K562 (cell line): ENCODE measurements at regions not wholly inside any gene's neighbourhood (a gene's known extent, or its start where the extent isn't known, plus 50 kb on each side); places are given as distances from the start of the nearest gene placed in this dataset.

Source experiments
- NFIX ChIP-seq: fragments of 250-450 bp; sonication (Bioruptor Pico); IDR thresholded peaks from 2 replicates; pipeline ENCODE4 v1.4.0; 2020; ENCODE audit warnings: low read depth, mild to moderate bottlenecking, moderate library complexity
- TF ChIP-seq, protein P1 (sequence below): fragments of 450-650 bp; IDR thresholded peaks from 2 replicates; pipeline ENCODE4 v1.6.1; 2016; ENCODE audit warnings: mild to moderate bottlenecking, moderate library complexity
- TF ChIP-seq, protein P2 (sequence below): fragments of 200-600 bp; sonication (generic); IDR thresholded peaks from one replicate; pipeline ENCODE4 v1.6.1; 2012; ENCODE audit warnings: mild to moderate bottlenecking, low read depth, low read length, inconsistent platforms

DNA sequence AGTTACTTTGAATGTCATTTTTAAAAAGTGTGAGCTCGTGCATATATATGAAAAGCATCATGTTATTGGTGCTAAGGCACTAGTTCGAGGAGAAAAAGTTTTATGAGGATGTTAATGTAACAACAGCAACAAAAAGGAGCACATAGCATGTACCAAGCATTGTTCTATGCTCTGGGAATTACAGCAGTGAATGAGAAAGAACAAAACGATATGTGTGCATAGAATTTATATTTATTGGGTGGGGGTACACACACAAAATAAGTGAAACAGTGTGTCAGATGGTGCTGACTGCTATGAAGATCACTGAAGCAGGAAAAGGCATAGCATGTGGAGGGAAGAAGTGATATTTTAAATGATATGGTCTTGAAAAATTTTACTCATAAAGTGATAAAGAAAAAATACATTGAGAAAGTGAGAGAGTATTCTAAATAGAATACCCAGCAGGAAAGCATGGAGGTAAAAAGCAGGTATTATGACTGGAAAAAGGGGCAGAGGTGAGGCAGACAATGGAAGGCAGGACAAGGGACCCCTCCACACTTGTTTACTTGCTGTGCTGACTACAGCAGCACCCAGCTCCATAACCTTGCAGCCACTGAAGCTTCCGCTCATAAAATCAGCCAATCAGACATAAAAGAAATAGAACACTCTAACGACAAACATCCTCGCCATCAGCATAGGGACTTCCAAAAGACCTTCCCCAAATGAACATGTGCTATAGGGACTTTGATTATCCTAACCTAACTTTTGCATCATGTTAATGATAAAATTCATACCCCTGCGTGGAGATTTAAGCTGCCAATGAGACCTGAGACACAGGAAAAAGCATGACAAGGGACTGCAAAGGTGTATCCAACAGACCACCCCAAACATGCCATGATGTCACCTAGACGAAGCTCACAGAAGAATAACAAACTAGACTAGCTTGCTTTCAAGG is 119.9 kb downstream of the HFE start (continued):
- TF ChIP-seq, protein P1, sequence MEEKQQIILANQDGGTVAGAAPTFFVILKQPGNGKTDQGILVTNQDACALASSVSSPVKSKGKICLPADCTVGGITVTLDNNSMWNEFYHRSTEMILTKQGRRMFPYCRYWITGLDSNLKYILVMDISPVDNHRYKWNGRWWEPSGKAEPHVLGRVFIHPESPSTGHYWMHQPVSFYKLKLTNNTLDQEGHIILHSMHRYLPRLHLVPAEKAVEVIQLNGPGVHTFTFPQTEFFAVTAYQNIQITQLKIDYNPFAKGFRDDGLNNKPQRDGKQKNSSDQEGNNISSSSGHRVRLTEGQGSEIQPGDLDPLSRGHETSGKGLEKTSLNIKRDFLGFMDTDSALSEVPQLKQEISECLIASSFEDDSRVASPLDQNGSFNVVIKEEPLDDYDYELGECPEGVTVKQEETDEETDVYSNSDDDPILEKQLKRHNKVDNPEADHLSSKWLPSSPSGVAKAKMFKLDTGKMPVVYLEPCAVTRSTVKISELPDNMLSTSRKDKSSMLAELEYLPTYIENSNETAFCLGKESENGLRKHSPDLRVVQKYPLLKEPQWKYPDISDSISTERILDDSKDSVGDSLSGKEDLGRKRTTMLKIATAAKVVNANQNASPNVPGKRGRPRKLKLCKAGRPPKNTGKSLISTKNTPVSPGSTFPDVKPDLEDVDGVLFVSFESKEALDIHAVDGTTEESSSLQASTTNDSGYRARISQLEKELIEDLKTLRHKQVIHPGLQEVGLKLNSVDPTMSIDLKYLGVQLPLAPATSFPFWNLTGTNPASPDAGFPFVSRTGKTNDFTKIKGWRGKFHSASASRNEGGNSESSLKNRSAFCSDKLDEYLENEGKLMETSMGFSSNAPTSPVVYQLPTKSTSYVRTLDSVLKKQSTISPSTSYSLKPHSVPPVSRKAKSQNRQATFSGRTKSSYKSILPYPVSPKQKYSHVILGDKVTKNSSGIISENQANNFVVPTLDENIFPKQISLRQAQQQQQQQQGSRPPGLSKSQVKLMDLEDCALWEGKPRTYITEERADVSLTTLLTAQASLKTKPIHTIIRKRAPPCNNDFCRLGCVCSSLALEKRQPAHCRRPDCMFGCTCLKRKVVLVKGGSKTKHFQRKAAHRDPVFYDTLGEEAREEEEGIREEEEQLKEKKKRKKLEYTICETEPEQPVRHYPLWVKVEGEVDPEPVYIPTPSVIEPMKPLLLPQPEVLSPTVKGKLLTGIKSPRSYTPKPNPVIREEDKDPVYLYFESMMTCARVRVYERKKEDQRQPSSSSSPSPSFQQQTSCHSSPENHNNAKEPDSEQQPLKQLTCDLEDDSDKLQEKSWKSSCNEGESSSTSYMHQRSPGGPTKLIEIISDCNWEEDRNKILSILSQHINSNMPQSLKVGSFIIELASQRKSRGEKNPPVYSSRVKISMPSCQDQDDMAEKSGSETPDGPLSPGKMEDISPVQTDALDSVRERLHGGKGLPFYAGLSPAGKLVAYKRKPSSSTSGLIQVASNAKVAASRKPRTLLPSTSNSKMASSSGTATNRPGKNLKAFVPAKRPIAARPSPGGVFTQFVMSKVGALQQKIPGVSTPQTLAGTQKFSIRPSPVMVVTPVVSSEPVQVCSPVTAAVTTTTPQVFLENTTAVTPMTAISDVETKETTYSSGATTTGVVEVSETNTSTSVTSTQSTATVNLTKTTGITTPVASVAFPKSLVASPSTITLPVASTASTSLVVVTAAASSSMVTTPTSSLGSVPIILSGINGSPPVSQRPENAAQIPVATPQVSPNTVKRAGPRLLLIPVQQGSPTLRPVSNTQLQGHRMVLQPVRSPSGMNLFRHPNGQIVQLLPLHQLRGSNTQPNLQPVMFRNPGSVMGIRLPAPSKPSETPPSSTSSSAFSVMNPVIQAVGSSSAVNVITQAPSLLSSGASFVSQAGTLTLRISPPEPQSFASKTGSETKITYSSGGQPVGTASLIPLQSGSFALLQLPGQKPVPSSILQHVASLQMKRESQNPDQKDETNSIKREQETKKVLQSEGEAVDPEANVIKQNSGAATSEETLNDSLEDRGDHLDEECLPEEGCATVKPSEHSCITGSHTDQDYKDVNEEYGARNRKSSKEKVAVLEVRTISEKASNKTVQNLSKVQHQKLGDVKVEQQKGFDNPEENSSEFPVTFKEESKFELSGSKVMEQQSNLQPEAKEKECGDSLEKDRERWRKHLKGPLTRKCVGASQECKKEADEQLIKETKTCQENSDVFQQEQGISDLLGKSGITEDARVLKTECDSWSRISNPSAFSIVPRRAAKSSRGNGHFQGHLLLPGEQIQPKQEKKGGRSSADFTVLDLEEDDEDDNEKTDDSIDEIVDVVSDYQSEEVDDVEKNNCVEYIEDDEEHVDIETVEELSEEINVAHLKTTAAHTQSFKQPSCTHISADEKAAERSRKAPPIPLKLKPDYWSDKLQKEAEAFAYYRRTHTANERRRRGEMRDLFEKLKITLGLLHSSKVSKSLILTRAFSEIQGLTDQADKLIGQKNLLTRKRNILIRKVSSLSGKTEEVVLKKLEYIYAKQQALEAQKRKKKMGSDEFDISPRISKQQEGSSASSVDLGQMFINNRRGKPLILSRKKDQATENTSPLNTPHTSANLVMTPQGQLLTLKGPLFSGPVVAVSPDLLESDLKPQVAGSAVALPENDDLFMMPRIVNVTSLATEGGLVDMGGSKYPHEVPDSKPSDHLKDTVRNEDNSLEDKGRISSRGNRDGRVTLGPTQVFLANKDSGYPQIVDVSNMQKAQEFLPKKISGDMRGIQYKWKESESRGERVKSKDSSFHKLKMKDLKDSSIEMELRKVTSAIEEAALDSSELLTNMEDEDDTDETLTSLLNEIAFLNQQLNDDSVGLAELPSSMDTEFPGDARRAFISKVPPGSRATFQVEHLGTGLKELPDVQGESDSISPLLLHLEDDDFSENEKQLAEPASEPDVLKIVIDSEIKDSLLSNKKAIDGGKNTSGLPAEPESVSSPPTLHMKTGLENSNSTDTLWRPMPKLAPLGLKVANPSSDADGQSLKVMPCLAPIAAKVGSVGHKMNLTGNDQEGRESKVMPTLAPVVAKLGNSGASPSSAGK: peak; percentile 24; the same call in 1 of the 2 replicates
- TF ChIP-seq, protein P2, sequence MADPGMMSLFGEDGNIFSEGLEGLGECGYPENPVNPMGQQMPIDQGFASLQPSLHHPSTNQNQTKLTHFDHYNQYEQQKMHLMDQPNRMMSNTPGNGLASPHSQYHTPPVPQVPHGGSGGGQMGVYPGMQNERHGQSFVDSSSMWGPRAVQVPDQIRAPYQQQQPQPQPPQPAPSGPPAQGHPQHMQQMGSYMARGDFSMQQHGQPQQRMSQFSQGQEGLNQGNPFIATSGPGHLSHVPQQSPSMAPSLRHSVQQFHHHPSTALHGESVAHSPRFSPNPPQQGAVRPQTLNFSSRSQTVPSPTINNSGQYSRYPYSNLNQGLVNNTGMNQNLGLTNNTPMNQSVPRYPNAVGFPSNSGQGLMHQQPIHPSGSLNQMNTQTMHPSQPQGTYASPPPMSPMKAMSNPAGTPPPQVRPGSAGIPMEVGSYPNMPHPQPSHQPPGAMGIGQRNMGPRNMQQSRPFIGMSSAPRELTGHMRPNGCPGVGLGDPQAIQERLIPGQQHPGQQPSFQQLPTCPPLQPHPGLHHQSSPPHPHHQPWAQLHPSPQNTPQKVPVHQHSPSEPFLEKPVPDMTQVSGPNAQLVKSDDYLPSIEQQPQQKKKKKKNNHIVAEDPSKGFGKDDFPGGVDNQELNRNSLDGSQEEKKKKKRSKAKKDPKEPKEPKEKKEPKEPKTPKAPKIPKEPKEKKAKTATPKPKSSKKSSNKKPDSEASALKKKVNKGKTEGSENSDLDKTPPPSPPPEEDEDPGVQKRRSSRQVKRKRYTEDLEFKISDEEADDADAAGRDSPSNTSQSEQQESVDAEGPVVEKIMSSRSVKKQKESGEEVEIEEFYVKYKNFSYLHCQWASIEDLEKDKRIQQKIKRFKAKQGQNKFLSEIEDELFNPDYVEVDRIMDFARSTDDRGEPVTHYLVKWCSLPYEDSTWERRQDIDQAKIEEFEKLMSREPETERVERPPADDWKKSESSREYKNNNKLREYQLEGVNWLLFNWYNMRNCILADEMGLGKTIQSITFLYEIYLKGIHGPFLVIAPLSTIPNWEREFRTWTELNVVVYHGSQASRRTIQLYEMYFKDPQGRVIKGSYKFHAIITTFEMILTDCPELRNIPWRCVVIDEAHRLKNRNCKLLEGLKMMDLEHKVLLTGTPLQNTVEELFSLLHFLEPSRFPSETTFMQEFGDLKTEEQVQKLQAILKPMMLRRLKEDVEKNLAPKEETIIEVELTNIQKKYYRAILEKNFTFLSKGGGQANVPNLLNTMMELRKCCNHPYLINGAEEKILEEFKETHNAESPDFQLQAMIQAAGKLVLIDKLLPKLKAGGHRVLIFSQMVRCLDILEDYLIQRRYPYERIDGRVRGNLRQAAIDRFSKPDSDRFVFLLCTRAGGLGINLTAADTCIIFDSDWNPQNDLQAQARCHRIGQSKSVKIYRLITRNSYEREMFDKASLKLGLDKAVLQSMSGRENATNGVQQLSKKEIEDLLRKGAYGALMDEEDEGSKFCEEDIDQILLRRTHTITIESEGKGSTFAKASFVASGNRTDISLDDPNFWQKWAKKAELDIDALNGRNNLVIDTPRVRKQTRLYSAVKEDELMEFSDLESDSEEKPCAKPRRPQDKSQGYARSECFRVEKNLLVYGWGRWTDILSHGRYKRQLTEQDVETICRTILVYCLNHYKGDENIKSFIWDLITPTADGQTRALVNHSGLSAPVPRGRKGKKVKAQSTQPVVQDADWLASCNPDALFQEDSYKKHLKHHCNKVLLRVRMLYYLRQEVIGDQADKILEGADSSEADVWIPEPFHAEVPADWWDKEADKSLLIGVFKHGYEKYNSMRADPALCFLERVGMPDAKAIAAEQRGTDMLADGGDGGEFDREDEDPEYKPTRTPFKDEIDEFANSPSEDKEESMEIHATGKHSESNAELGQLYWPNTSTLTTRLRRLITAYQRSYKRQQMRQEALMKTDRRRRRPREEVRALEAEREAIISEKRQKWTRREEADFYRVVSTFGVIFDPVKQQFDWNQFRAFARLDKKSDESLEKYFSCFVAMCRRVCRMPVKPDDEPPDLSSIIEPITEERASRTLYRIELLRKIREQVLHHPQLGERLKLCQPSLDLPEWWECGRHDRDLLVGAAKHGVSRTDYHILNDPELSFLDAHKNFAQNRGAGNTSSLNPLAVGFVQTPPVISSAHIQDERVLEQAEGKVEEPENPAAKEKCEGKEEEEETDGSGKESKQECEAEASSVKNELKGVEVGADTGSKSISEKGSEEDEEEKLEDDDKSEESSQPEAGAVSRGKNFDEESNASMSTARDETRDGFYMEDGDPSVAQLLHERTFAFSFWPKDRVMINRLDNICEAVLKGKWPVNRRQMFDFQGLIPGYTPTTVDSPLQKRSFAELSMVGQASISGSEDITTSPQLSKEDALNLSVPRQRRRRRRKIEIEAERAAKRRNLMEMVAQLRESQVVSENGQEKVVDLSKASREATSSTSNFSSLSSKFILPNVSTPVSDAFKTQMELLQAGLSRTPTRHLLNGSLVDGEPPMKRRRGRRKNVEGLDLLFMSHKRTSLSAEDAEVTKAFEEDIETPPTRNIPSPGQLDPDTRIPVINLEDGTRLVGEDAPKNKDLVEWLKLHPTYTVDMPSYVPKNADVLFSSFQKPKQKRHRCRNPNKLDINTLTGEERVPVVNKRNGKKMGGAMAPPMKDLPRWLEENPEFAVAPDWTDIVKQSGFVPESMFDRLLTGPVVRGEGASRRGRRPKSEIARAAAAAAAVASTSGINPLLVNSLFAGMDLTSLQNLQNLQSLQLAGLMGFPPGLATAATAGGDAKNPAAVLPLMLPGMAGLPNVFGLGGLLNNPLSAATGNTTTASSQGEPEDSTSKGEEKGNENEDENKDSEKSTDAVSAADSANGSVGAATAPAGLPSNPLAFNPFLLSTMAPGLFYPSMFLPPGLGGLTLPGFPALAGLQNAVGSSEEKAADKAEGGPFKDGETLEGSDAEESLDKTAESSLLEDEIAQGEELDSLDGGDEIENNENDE: no peak
- no peak for TF ChIP-seq NFIX (CRISPR knock-in tag)
